ENCODE measurements at regions not wholly inside any gene's neighbourhood (a gene's known extent, or its start where the extent isn't known, plus 50 kb on each side); places are given as distances from the start of the nearest gene placed in this dataset.
"Not testable (repeated sequence)": the region's sequence is repeated elsewhere in the genome, so short reads cannot be mapped to it uniquely, and the experiment has no call there.

DNA sequence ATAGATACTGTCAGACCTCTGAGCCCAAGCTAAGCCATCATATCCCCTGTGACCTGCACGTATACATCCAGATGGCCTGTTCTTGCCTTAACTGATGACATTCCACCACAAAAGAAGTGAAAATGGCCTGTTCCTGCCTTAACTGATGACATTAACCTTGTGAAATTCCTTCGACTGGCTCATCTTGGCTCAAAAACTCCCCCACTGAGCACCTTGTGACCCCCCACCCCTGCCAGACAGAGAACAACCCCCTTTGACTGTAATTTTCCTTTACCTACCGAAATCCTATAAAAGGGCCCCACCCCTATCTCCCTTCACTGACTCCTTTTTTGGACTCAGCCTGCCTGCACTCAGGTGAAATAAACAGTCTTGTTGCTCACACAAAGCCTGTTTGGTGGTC is 1114.2 kb downstream of the STIM2 start:
- not testable (repeated sequence) for TF ChIP-seq POLR2A (IDR thresholded peaks at IDR 0.05; ENCODE audit: low read depth, low read length); POLR2AphosphoS5 (IDR thresholded peaks at IDR 0.05; ENCODE audit: low read depth, low read length); TAF1 (IDR thresholded peaks at IDR 0.05; ENCODE audit: borderline replicate concordance, low read depth, low read length)
